ENCODE measurements at regions not wholly inside any gene's neighbourhood (a gene's known extent, or its start where the extent isn't known, plus 50 kb on each side); places are given as distances from the start of the nearest gene placed in this dataset.

DNA sequence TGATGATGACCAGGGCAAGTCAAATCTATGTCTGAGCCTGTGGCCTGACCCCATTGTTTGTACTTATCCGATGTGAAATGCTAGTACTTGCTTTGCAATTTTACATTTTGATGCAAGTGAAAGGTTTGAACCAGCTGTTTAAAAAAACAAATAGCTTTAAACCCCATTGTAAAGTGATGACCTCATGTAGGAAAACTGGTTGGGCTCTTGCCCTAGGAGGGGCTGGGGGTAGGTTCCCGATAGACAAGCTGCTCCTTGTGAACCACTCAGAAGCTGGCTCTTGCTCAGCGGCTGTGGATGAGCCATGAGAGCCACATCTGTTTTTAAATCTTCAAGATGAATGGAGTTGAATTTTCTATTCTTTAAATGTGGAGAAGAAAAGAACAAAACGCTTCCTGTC lies 185.3 kb downstream of the WDR11 start:
- H3K27me3 ChIP-seq (replicated peaks in 1 of 7): no peaks in the 10 kb centered on the region
- no peaks in the 10 kb centered on the region for H3K4me1 ChIP-seq
- WGBS, 5 donors: 43 to 61% (median 55%) methylated on average over 4 of the region's 4 CpGs
- no peak overlapping the region for H3K27ac ChIP-seq
- H3K9me3 ChIP-seq: no peaks in the 10 kb centered on the region
- intact Hi-C loops (cut with DNase I; ENCODE audit: low total_unique reads): no loop called here
- TF ChIP-seq POLR2AphosphoS5 (IDR thresholded peaks at IDR 0.05): no peak
- TF ChIP-seq POLR2A (IDR thresholded peaks at IDR 0.05): no peak
- TF ChIP-seq, protein P1, sequence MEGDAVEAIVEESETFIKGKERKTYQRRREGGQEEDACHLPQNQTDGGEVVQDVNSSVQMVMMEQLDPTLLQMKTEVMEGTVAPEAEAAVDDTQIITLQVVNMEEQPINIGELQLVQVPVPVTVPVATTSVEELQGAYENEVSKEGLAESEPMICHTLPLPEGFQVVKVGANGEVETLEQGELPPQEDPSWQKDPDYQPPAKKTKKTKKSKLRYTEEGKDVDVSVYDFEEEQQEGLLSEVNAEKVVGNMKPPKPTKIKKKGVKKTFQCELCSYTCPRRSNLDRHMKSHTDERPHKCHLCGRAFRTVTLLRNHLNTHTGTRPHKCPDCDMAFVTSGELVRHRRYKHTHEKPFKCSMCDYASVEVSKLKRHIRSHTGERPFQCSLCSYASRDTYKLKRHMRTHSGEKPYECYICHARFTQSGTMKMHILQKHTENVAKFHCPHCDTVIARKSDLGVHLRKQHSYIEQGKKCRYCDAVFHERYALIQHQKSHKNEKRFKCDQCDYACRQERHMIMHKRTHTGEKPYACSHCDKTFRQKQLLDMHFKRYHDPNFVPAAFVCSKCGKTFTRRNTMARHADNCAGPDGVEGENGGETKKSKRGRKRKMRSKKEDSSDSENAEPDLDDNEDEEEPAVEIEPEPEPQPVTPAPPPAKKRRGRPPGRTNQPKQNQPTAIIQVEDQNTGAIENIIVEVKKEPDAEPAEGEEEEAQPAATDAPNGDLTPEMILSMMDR (IDR thresholded peaks at IDR 0.05 in 8 of 11, conservative IDR thresholded peaks at IDR 0.05 in 3 of 11): no peak
- H3K36me3 ChIP-seq: no peaks in the 10 kb centered on the region
- DNase-seq: no peak
- H3K4me3 ChIP-seq: no peak overlapping the region

DNA sequence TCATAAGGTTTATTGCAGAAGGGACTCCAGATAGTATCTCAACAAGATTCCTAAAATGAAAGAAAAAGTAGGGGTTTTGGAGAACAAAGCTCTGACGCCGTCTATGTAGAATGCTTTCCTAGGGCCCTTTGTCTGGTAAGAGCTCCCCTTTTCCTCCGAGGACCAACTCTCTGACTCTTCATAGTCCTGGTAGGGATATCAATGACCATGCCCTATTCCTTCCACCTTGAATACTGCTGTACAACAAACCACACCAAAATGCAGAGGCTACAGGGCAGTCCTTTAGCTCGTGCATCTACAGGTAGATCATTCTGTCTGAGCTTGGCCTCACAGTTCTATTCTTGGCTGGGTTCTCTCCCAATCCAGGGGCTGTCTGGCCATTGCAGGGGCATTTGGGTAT lies 190.3 kb downstream of the WDR11 start:
- Histone ChIP-seq H3K36me3 (no peaks in the 10 kb centered on the region), H3K9me3 (no peaks in the 10 kb centered on the region), H3K4me3 (no peak overlapping the region), H3K4me1 (no peaks in the 10 kb centered on the region), H3K27ac (no peak overlapping the region), H3K27me3 (replicated peaks in 1 of 7) (no peaks in the 10 kb centered on the region)
- WGBS, 5 donors: 69 to 86% (median 82%) methylated on average over 4 of the region's 4 CpGs
- TF ChIP-seq, protein P1 (IDR thresholded peaks at IDR 0.05 in 8 of 11, conservative IDR thresholded peaks at IDR 0.05 in 3 of 11): no peak
- TF ChIP-seq POLR2AphosphoS5 (IDR thresholded peaks at IDR 0.05): no peak
- TF ChIP-seq POLR2A (IDR thresholded peaks at IDR 0.05): no peak
- intact Hi-C loops (cut with DNase I; ENCODE audit: low total_unique reads): no loop called here
- DNase-seq: no peak

DNA sequence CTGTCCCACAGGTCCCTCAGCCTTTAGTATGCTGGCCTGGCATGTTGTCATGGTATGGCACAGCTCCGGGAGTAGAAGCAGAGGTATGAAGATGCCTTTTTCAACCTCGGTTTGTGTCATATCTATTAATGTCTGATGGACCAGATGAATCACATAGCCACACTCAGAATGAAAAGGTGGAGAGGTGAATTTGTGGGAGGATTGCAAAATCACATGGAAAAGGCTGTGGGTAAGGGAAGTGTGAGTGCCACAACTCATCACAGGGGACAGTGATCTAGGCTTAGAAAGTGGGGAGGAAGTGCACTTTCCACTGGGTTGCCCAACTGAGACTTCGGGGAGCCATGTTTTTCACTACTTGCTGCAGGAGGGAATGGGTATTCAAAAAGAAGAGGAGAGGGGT lies 190.7 kb downstream of the WDR11 start:
- no peak overlapping the region for H3K27ac ChIP-seq
- no peaks in the 10 kb centered on the region for H3K36me3 ChIP-seq
- no peaks in the 10 kb centered on the region for H3K9me3 ChIP-seq
- no peak overlapping the region for H3K4me3 ChIP-seq
- DNase-seq: no peak
- WGBS, 5 donors: 69 to 81% (median 78%) methylated on average over 3 of the region's 3 CpGs
- intact Hi-C loops (cut with DNase I; ENCODE audit: low total_unique reads): no loop called here
- TF ChIP-seq, protein P1 (IDR thresholded peaks at IDR 0.05 in 8 of 11, conservative IDR thresholded peaks at IDR 0.05 in 3 of 11): no peak
- TF ChIP-seq POLR2AphosphoS5 (IDR thresholded peaks at IDR 0.05) (no peak), POLR2A (IDR thresholded peaks at IDR 0.05) (no peak)
- no peaks in the 10 kb centered on the region for H3K27me3 ChIP-seq (replicated peaks in 1 of 7)
- H3K4me1 ChIP-seq: no peaks in the 10 kb centered on the region

DNA sequence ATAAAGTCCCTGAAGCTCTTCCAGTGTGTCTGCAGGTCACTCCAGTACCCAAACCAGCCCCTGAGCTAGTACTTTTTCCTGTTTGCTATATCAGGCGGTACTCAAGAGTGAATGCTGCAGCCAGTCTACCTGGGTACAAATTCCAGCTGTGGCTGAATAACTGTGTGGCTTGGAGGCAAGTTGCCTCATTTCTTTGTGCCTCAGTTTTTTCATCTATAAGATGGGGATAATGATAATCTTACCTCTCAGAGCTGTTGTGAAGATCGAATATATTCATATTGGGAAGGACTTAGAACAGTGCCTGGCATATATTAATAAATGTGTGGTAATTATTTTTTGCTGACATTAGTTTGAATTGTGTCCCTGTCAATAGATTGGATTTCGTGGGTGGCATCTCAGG lies 191.2 kb downstream of the WDR11 start:
- no peak for TF ChIP-seq POLR2A (IDR thresholded peaks at IDR 0.05)
- H3K4me1 ChIP-seq: no peaks in the 10 kb centered on the region
- no peak overlapping the region for H3K4me3 ChIP-seq
- intact Hi-C loops (cut with DNase I; ENCODE audit: low total_unique reads): no loop called here
- no peak for DNase-seq
- 73 to 81% (median 78%) methylated on average over 3 of the region's 3 CpGs for WGBS, 5 donors
- peaks cover 0 to 1% (median 0%) of the 10 kb centered on the region in 8 donors for H3K9me3 ChIP-seq
- H3K27me3 ChIP-seq (replicated peaks in 1 of 7): no peaks in the 10 kb centered on the region
- H3K27ac ChIP-seq: no peak overlapping the region
- no peaks in the 10 kb centered on the region for H3K36me3 ChIP-seq
